Prostate gland (tissue), 2 donors: ENCODE measurements at regions not wholly inside any gene's neighbourhood (a gene's known extent, or its start where the extent isn't known, plus 50 kb on each side); places are given as distances from the start of the nearest gene placed in this dataset.

Source experiments
- DNase-seq: peaks from one replicate; pipeline ENCODE4 v3.0.0-alpha.2; 2019; ENCODE audit warnings: low spot score
- H3K27ac ChIP-seq, 2 donors: fragments of 200-600 bp; sonication (generic); 2 replicates each; pipeline ENCODE4 v1.5.1; 2017 to 2019
- H3K27me3 ChIP-seq: fragments of 200-600 bp; sonication (generic); replicated peaks from 2 replicates; pipeline ENCODE4 v1.5.1; 2019; ENCODE audit not compliant: insufficient read depth
- H3K36me3 ChIP-seq, 2 donors: fragments of 200-600 bp; sonication (generic); 1 replicate in 1 of 2; 2 replicates in 1 of 2; pipeline versions ENCODE4 v1.5.1 to v1.8.1; 2017 to 2019
- H3K4me1 ChIP-seq: fragments of 200-600 bp; sonication (generic); replicated peaks from 2 replicates; pipeline ENCODE4 v1.5.1; 2019
- H3K4me3 ChIP-seq, 2 donors: fragments of 200-600 bp; sonication (generic); 2 replicates each; pipeline ENCODE4 v1.5.1; 2017 to 2019
- H3K9me3 ChIP-seq: fragments of 200-600 bp; sonication (generic); 2 replicates; pipeline ENCODE4 v1.5.1; 2017
- POLR2A ChIP-seq: fragments of 450-650 bp; IDR thresholded peaks from one replicate; pipeline ENCODE4 v1.6.1; 2016; ENCODE audit warnings: antibody characterized with exemption, mild to moderate bottlenecking
- POLR2AphosphoS5 ChIP-seq: sonication (generic); formaldehyde crosslinking; IDR thresholded peaks from one replicate; pipeline ENCODE4 v1.6.1; 2017; ENCODE audit warnings: antibody characterized with exemption
- WGBS: methylation state at CpG from one replicate; pipeline ENCODE4 v1.1.5; 2018; 5-methylcytosine and 5-hydroxymethylcytosine counted together
- intact Hi-C: fragments of 100-400 bp; cut with DNase I; formaldehyde crosslinking; loops from one replicate; pipeline ENCODE4 v1.14.2; 2022
- TF ChIP-seq, protein P1 (sequence below), 4 experiments: fragments of 200-600 bp in 2 of 4; fragments of 450-650 bp in 2 of 4; sonication (generic) in 2 of 4; IDR thresholded peaks; 1 replicate in 3 of 4; 2 replicates in 1 of 4; pipeline ENCODE4 v1.5.1; 2016 to 2019; ENCODE audit warnings: antibody characterized with exemption in 4 of 4, mild to moderate bottlenecking in 2 of 4, moderate library complexity in 2 of 4

DNA sequence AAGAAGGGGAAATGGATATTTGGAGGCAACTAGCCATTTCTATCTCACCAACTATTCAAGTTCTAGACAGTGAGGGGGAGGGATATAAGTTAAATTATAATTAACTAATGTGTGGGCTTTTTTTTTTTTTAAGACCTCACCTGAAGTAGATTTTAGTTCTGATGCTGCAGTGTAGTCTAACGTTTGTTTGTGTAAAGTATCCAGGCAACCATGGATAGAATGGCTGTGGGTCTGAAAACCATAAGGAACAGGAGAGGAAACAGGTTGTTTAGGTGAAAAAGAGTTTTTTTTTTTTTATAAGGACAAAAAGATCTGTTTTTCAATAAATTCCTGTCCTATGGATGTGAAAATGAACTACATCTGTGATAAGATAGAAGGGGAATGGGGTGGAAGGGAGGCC is 262.4 kb upstream of the PLET1 start:
- TF ChIP-seq, protein P1, sequence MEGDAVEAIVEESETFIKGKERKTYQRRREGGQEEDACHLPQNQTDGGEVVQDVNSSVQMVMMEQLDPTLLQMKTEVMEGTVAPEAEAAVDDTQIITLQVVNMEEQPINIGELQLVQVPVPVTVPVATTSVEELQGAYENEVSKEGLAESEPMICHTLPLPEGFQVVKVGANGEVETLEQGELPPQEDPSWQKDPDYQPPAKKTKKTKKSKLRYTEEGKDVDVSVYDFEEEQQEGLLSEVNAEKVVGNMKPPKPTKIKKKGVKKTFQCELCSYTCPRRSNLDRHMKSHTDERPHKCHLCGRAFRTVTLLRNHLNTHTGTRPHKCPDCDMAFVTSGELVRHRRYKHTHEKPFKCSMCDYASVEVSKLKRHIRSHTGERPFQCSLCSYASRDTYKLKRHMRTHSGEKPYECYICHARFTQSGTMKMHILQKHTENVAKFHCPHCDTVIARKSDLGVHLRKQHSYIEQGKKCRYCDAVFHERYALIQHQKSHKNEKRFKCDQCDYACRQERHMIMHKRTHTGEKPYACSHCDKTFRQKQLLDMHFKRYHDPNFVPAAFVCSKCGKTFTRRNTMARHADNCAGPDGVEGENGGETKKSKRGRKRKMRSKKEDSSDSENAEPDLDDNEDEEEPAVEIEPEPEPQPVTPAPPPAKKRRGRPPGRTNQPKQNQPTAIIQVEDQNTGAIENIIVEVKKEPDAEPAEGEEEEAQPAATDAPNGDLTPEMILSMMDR (IDR thresholded peaks at IDR 0.05): no peak
- TF ChIP-seq POLR2AphosphoS5 (no peak), POLR2A (no peak)
- WGBS: 52% methylated on average over 1 of the region's 1 CpG

DNA sequence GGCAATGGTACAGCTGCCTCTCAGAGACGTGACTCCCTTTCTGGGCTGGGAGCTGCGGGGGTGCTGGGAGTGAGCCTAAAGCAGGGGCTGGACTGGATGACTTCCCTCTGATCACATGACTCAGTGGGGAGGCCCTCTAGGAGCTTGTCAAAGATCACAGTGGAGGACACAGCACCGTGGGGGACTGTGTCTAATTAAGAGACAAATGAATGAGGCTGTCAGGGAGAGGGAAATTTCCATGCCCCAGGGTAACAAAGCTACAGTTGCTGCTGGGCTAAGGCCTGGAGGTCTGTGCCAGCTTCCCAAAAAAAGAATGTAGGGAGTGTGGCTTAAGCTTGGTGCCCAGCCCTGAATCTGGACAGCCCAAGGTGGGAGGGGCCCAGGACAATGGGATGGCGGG is 262.8 kb upstream of the PLET1 start:
- H3K4me1 ChIP-seq: no peaks in the 10 kb centered on the region
- WGBS: 26% methylated on average over 4 of the region's 4 CpGs

More for the DNA sequence above, 262.4 kb upstream of the PLET1 start:
- intact Hi-C loops: no loop called here
- no peaks in the 10 kb centered on the region for H3K27me3 ChIP-seq
- H3K4me3 ChIP-seq: no peak overlapping the region
- H3K36me3 ChIP-seq: no peaks in the 10 kb centered on the region
- no peak for DNase-seq
- H3K4me1 ChIP-seq: no peaks in the 10 kb centered on the region
- no peak overlapping the region for H3K27ac ChIP-seq
- H3K9me3 ChIP-seq: no peaks in the 10 kb centered on the region

DNA sequence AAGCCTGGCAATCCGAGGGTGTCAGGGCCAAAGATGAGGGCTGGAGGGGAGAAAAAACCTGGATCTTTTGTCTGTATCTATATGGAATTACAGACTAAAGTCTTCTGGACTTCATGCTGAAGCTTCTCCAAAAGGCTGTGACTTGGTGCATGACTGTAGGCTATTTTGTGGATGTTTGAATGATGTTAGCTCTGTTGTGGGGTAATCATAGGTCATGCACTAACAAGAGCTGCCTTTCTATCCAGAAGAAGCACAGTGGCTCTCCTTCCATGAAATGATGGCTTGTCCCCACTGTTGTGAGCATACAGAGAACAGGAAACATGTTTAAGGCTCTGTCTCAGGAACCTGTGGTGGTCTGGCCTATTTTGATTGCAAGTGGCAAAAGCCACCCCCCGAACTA is 263.3 kb upstream of the PLET1 start:
- no peak overlapping the region for H3K4me3 ChIP-seq
- no peaks in the 10 kb centered on the region for H3K9me3 ChIP-seq
- no peaks in the 10 kb centered on the region for H3K4me1 ChIP-seq
- no peak overlapping the region for H3K27ac ChIP-seq
- TF ChIP-seq POLR2AphosphoS5 (no peak), POLR2A (no peak)
- TF ChIP-seq, protein P1 (IDR thresholded peaks at IDR 0.05): no peak
- DNase-seq: no peak
- 57% methylated on average over 2 of the region's 2 CpGs for WGBS
- no peaks in the 10 kb centered on the region for H3K27me3 ChIP-seq
- intact Hi-C loops: no loop called here
- H3K36me3 ChIP-seq: no peaks in the 10 kb centered on the region

More for the DNA sequence above, 262.8 kb upstream of the PLET1 start:
- intact Hi-C loops: no loop called here
- no peak for TF ChIP-seq POLR2A
- TF ChIP-seq, protein P1 (IDR thresholded peaks at IDR 0.05): no peak
- TF ChIP-seq POLR2AphosphoS5: no peak
- Histone ChIP-seq H3K36me3 (no peaks in the 10 kb centered on the region), H3K9me3 (no peaks in the 10 kb centered on the region), H3K27ac (no peak overlapping the region), H3K27me3 (no peaks in the 10 kb centered on the region), H3K4me3 (no peak overlapping the region)
- no peak for DNase-seq

DNA sequence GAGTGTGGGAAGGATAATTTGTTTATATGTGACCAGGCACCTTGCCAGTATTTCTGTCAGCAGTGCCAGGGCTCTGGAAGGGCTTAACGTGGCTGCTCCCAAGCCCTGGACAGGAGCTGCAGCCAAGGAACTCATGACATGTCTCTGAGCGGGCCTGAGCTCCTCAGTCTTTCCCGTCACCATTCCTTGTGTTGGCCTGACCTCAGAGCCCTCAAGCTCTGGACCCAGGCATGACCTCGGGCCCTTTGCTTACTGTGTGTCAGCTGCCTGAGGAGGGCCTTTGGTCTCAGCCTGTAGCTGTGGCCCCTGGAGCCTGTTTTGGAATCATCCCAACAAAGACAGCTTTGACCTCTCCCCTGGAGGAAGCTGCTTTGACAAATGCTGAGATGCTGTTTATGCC is 264.1 kb upstream of the PLET1 start:
- Histone ChIP-seq H3K36me3 (no peaks in the 10 kb centered on the region), H3K27ac (no peak overlapping the region), H3K4me1 (no peaks in the 10 kb centered on the region), H3K9me3 (no peaks in the 10 kb centered on the region), H3K27me3 (no peaks in the 10 kb centered on the region), H3K4me3 (no peak overlapping the region)
- TF ChIP-seq POLR2A (no peak), POLR2AphosphoS5 (no peak)
- TF ChIP-seq, protein P1 (IDR thresholded peaks at IDR 0.05): no peak
- WGBS: 62% methylated on average over 4 of the region's 4 CpGs
- no peak for DNase-seq
- intact Hi-C loops: no loop called here

DNA sequence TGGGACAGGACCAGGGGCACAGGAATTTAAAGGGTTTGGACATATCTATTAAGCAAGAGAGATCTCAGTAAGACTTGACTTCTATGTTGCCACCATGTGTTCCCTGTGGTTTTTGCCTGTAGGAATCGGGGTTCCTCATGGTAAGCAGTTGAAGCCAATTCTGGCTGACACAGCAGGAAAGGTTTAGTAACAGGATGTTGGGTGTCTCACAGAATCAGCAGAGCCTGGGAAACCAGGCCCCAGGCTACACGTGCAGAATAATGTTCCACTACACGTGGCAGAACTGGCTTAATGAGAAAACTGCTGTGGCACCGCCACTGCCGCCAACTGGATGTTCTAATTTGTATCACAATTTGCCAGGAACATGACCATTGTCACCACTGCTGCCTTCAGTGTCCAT is 264.6 kb upstream of the PLET1 start:
- no peaks in the 10 kb centered on the region for H3K4me1 ChIP-seq
- no peaks in the 10 kb centered on the region for H3K9me3 ChIP-seq
- DNase-seq: no peak
- H3K36me3 ChIP-seq: no peaks in the 10 kb centered on the region
- 74% methylated on average over 4 of the region's 5 CpGs for WGBS
- no peak overlapping the region for H3K27ac ChIP-seq
- no peak overlapping the region for H3K4me3 ChIP-seq
- TF ChIP-seq POLR2A (no peak), POLR2AphosphoS5 (no peak)
- TF ChIP-seq, protein P1 (IDR thresholded peaks at IDR 0.05): no peak
- no peaks in the 10 kb centered on the region for H3K27me3 ChIP-seq
- intact Hi-C loops: no loop called here
